OCI-LY7 (cell line): ENCODE measurements at regions not wholly inside any gene's neighbourhood (a gene's known extent, or its start where the extent isn't known, plus 50 kb on each side); places are given as distances from the start of the nearest gene placed in this dataset.

Experiments
- EZH2phosphoT487 ChIP-seq: fragments of 200-600 bp; sonication (generic); IDR thresholded peaks from 2 replicates; pipeline ENCODE4 v1.6.1; 2018; ENCODE audit warnings: low read depth, borderline replicate concordance, mild to moderate bottlenecking, mixed run types, antibody characterized with exemption, low read length, moderate library complexity, mixed read lengths
- TF ChIP-seq, protein P1 (sequence below): fragments of 200-600 bp; sonication (generic); conservative IDR thresholded peaks from 2 replicates; pipeline ENCODE4 v1.5.1; 2014; ENCODE audit warnings: mild to moderate bottlenecking, antibody characterized with exemption, low read length, moderate library complexity, mixed read lengths

DNA sequence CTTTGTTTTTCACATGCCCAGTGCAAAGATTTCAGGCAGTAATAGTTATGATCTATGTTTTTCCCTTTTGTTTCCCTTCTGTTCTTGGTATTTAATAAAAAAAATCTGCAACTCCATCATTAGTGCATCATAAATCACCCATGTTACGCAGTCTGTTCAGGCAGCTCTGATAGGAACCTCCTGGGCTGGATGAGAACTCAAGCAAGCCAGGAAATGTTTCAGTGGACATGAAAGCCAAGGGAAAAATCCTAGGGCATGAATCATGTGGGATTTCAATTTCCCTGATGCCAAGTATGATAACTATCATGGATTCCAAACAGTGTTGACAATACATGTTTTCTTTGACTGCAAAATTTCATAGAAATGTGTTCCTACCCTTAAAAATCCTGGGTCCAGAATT lies 119.7 kb upstream of the TARS1 start:
- TF ChIP-seq, protein P1, sequence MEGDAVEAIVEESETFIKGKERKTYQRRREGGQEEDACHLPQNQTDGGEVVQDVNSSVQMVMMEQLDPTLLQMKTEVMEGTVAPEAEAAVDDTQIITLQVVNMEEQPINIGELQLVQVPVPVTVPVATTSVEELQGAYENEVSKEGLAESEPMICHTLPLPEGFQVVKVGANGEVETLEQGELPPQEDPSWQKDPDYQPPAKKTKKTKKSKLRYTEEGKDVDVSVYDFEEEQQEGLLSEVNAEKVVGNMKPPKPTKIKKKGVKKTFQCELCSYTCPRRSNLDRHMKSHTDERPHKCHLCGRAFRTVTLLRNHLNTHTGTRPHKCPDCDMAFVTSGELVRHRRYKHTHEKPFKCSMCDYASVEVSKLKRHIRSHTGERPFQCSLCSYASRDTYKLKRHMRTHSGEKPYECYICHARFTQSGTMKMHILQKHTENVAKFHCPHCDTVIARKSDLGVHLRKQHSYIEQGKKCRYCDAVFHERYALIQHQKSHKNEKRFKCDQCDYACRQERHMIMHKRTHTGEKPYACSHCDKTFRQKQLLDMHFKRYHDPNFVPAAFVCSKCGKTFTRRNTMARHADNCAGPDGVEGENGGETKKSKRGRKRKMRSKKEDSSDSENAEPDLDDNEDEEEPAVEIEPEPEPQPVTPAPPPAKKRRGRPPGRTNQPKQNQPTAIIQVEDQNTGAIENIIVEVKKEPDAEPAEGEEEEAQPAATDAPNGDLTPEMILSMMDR = no peak
- TF ChIP-seq EZH2phosphoT487 = no peak
